ENCODE measurements at regions not wholly inside any gene's neighbourhood (a gene's known extent, or its start where the extent isn't known, plus 50 kb on each side); places are given as distances from the start of the nearest gene placed in this dataset.
"Not testable (repeated sequence)": the region's sequence is repeated elsewhere in the genome, so short reads cannot be mapped to it uniquely, and the experiment has no call there.

DNA sequence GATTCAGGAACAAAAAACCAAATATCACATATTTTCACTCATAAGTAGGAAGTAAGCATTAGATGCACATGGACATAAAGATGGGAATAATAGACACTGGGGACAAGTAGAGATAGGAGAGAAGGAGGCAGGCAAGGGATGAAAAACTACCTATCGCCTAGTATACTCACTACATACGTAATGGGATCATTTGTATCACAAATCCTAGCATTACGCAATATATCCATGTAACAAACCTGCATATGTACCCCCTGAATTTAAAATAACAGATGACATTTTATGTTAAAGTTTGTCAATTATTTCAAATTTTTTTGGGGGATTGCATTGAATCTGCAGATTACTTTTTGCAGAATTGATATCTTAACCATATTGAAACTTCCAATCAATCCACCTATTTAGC is 660.5 kb upstream of the MAN1A1 start:
- no peak for DNase-seq

DNA sequence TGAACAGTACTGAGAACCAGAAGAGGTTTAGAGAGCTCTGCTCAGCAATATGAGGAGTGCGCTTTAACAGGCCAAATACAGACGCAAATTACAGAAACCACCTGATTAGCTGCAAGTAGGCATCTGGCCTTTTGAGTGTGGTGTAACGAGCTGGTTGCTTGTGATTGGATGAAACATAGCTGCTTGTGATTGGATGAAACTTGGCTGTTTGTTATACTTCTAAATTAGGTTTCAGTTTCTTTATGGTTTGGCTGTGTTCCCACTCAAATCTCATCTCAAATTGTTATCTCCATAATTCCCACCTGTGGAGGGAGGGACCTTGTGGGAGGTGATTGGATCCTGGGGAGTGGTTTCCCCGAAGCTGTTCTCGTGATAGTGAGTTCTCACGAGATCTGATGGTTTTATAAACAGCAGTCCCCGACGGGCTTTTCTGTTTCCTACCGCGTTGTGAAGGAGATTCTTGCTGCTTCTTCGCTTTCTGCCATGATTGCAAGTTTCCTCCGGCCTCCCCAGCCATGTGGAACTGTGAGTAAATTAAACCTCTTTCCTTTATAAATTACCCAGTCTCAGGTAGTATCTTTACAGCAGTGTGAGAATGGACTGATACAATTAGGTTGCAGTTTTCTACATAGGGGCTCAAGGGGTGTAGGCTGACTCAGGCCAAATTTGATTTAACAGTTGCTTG is 655.9 kb upstream of the MAN1A1 start:
- no peak for DNase-seq

DNA sequence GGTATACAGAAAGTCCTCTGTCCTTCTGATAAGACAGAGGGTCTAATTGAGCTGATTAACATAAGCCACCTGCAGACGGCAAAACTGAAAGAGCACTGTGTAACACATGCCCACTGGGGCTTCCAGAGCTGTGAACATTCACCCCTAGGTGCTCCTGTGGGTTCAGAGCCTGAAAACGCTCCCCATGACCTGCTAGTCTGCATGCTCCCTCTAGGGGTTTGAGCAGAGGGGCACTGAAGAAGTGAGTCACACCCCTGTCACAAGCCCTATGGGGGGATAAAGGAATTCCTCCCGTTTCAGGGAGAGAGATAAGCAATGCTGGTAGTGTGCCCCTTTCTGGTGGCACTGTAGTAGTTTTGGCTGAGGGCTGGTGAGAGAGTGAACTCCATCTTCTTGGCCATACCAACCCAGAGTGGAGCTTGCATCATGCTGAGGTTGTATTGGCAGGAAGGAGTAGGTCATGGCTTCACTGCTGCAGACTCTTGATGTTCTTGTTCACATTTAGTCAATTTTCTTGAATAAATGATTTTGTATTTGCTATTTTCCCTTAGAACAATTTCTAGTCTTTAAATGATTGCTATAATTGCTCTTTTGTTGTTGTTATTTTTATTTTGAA is 637.5 kb upstream of the MAN1A1 start:
- DNase-seq = no peak

DNA sequence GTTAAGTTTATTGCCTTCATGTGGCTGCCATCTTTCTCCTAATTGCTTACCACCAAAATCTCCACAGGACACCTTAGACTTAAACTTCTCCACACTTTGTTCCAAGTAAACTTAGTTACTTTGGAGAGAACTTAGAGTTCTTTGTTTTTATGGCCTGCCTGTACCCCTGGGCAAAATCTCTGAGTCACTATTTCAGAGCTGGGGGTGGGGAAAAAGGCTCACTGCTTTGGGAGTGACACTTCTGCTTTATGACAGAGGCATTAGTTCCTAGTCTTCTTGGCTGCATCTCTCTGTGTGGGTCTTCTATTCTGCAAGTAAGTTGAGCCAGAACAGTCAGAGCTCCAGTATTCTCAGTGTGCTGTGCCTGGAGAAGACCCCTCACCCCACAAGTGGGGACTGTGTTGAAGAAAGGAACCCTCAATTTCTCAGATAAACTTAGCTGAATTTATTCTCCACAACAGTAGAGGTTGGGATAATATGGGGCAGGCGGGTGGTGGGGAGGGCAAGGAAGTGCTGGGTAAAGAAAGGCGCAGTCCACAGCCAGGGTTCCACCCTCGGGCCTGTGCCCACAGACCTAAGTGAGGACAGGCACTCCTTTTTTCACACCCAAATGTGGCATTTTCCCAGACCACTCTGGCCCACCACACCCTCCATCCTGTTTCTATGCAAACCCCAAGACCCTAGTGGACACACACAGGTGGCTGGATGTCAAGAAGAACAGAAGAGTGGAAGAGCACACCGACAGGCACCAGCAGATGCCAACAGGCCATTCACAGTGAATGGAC is 636.6 kb upstream of the MAN1A1 start:
- DNase-seq = peak; percentile 36 to 51

DNA sequence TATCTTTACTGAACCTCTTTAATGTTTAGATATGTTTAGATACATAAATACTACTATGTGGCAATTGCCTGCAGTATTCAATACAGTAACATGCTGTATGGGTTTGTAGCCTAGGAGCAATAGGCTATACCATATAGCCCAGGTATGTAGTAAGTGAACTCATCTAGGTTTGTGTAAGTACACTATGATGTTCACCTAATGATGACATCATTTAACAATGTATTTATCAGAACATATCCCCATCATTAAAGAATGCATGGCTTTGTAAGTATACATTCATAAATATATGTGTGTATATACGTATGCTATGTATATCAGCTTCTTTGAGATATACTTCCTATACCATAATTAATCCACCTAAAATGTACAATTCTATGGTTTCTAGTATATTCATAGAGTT is 631.2 kb upstream of the MAN1A1 start:
- DNase-seq = no peak

DNA sequence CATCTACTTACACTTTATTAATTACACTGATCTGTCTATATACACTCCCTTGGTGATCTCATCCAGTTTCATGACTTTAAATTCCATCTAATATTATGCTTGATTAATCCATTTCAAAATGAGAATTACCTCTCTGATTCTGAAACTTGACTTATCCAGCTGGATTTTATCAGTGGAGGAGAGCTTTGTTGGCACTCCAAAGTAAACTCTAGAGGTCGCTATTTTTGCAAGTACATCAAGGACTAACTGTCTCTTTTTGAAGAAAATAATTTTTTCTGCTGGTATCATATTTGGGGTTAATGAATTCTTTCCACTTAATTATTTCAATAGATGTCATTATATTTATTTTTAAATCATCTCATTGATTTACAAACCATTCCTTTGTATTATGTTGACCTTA is 630.3 kb upstream of the MAN1A1 start:
- DNase-seq = peak; percentile 1 to 34

DNA sequence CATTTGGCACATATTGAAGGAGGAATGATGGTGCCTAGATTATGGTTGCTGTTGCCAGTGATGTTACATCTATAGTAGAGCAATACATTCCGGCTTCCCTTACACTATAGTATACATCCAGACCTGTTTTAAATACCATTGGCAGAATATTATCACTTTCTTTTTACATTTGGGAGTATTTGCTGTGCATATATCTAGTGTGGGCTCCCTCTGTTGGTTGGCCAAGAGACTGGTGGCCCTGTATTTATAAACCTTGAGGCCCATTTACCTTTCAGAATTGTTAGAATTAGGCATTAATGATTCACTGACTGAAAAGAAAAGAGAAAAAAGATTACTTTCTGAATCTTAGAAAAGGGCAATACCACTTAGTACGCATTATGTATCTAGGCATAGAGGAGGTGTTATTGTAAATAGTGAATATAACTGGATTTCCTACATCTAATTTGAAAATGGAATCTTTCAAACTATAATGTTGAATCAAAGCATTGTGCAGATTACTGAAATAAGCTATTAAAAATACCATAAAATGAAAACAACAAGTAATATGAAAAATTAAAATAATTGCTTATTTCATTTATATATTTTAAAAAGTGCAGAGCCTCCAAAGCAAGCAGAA is 628.8 kb upstream of the MAN1A1 start:
- peak; percentile 42 to 67 for DNase-seq

DNA sequence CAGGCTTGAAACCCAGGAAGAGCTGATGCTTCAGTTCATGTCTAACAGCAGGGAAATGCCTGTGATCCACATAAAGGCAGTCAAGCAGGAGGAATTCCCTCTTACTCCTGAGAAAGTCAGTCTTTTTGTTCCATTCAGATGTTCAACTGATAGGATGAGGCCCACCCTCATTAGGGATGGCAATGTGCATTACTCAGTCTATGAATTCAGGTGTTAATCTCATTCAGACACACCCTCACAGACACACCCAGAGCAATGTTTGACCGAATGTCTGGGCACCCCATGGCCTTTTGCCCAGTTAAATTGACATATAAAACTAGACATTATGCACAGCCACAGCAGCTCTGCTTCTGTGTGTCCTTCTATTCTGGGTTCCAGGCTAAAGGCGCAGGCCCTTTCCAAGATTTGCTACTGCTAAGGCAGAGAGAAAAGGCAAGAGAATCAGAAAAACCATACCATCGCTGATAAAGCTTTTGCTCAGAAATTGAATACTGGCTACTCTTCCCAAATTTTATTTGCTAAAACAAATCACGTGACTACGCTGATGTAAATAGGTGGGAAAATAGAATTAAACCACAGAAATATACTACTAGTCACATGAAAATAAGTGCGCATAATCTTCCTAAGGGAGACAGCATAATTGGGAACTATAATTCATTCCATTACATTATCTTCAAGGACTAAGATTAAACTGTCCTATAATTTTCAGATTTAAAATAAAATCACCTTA is 625.0 kb upstream of the MAN1A1 start:
- no peak for DNase-seq

DNA sequence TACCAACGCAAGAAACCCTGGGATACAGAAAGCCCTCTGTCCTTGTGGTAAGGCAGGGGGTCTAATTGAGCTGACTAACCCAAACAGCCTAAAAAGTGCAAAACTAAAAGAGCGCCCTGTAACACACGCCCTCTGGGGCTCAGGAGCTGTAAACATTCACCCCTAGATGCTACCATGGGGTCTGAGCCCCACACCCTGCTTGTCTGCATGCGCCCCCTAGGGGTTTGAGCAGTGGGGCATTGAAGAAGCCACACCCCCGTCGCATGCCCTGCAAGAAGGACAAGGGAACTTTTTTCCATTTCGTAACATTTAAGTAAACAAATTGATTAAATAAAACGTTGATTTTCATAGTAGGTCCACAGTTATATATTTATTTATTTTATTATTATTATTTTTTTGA is 616.9 kb upstream of the MAN1A1 start:
- DNase-seq = no peak

DNA sequence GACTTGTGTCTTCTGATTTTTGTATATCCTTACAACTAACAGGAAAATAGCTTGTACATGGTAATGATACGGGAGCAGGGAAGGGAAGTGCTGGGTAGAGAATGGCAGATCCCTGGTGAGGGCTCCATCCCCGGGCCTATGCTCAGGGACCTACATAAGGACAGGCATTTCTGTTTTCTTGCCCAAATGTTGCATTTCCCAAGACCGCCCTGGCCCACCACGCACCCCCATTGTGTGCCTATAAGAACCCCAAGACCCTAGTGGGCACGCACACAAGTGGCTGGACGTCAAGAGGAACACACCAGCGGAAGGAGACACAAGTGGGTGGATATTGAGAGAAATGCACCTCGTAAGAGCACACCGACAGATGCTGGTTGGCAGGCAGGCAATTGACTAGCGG is 616.3 kb upstream of the MAN1A1 start:
- no peak for DNase-seq

DNA sequence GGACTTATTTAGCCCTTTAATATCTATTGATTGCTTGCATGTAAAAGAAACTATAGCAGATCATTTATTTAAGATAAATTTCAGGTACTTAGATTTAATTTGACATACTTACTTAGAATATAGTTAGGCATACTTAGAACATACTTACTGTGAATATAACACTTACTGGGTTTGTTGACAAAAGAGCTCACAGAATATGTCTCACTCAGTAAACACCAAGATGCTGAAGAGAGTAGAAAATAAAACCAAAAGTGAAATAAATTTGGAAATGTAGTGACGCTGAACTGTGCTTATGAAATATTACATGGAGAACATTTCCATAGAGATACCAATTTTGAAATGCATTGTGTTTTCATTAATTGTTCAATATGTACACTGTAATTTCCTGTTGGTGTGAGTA is 615.4 kb upstream of the MAN1A1 start:
- DNase-seq = no peak

DNA sequence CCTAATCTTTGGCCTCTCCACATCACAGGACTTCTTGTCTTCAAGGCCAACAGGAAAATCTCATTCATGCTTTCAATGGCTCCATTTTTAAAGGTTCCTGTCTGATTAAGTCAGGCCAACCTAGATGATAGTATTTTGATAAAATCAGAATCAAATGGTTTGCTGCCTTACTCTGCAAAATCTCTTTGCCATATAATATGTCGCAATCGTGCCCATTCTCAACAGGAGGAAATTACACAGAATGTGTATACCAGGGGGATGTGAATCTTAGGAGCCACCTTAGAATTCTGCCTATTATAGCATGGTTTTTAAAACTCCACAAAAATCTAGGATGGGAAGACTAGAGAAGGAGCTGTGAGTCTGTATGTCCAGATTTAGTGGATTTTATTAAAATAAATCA is 612.9 kb upstream of the MAN1A1 start:
- DNase-seq = no peak

DNA sequence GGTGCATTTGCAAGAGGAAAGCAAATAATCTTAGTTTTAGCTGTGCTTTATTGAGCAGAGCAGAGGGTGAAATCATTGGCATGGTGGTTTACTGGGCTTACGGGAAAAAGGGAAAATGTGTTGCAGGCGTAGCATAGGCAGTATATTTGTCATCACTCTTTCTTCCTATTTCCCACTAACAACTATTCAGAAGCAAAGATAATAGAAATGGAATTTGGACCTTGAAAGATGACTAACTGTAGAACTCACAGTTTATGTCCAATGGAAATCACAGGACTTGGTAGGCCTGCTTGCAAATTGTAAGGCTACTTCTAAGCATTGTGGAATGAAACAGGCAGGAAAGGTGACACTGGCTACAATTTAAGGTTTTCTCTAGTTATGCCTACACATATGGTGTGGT is 611.9 kb upstream of the MAN1A1 start:
- DNase-seq = no peak

DNA sequence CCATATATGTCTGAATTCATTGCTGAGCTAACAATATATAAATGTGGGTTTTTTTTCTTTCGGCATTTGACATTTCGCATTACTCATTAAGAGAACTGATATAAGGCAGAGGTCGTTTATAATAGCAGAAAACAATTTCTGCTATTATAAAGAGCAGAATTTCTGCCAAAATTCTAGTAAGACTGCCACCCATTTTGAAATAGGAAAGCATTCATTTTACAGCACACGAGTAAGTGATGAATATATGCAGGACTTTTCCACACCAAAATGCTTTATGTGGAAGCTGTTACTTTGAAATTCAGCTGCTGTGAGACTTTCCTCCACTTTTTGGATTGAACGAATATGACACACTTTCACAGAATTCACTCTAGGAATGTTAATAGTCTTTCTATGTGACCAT is 610.9 kb upstream of the MAN1A1 start:
- DNase-seq = no peak

DNA sequence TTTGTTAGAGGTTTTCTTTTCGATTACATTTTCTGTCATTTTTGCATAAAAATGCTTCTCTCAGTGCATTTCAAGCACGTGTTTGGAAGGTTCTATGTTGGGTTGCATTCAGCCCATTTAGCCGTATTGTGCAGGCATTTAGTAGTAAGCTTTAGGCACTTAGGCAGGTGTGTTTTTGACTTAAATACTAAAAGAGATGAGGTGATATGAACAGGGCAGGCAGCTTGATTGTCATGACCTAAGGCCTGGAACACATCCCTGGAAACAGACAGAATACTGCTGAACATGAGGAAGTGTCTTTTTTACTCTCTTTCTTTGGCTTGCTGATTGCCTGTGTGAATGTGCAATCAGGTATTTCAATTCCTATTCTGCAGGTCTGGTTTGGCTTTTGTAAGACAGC is 610.5 kb upstream of the MAN1A1 start:
- no peak for DNase-seq

DNA sequence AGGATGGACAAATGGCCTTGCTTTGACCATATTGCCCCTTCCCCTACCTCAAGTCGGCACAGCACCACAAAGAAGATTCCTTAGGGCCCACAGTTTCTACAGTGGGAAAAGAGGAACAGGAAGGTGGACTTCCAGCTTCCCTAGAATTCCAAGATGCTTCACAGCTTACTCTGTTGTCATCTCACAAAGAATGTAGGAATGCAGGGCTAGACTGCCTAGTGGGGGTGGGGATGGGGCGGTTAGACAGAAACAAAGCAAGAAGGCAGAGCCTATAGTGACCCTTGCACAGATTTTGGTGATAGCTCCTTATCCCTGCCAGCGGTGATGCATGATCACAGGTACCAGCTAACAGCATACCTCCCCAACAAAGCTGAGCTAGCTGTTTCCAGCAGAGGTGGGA is 607.6 kb upstream of the MAN1A1 start:
- no peak for DNase-seq

DNA sequence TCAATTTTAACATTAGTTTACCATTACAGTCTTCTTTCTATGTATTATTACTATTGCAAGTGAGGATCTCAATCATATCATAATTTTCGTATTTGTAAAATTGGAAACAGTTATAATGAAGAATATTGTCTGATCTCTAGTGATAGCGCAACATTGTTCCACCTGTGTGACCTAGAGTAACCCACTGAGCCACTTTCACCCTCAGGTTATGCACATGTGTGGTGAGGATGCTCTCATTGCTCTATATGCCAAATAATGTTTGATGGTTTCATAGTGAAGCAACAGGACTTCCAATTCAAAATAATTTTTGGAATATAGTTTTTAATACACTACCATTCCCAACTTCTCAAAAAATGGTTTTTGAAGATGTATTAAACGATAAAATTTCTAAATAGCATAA is 603.1 kb upstream of the MAN1A1 start:
- DNase-seq = no peak

DNA sequence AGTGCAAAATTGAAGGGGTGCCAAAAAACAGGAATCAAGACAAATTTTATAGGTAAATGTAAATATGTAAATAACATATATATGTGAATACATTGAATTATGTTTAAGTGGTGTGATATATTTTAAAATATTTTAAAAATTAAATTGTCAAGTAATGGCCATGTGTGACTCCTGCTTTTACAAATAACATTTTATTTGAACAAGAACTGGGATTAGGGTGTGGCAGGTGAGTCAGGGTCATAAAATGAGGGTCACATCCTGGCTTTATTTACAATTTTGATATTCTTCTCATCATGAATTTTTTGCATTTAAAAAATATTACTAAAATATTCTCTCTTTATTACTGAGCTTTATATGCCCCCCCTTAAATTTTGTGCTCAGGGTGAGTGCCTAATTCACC is 601.1 kb upstream of the MAN1A1 start:
- no peak for DNase-seq

DNA sequence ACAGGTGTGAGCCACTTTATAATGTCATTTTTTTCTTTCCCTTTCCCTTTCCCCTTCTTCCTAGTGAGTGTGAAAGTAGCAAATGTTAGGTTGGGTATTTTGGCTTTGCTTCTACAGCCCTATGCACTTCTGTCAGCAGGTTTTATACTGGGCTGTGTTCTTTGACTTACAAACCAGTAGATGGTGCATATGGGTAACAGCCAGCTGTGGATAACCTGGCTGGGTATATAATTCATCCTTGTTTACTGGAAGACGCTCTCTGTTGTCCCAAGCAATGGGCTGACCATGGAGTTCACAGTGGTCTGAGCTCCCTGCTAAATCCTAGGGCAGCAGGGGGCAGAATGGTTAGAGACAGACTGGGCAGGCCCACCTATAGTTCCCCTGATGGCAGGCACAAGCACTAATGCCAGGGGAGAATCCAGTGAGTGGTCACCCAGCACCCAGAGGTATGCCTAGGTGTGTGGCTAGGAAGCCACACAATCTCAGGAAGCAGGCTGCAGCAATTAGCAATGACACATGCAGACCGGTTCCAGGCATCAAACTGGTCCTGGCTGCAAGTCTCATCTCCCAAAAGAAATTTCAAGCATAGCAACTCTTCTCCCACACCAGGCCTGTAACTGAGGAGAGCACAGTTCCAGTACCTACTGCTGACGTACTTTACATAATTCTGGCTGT is 592.7 kb upstream of the MAN1A1 start:
- no peak for DNase-seq

DNA sequence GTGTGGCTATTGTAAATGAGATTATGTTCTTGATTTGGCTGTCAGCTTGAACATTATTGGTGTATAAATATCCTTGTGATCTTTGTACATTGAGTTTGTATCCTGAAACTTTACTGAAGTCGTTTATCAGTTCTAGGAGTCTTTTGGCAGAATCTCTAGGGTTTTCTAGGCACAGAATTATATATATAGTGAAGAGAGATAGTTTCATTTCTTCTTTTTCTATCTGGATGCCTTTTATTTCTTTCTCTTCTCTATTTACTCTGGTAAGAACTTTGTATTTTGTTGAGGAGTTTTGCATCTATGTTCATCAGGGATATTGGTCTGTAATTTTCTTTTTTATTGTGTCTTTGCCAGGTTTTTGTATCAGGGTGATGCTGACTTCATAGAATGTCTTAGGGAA is 589.2 kb upstream of the MAN1A1 start:
- DNase-seq = no peak

DNA sequence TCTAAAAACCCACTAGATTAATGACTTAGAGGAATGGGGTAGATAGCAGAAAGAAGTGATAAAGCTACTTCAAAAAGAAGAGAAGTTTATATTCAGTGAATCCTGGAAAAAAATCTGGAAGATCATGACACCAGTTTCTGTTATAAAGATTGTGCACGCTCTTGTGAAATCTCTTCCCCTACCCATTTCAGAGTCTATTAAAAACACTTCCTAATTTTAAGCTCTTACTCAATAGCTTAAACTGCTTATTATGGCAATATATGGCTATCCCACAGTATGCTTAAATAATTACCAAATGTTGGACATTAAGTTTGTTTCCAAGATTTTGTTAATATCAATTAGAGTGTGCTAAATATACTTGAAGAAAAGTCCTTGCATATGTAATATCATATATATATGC is 585.3 kb upstream of the MAN1A1 start:
- peak; percentile 28 to 51 for DNase-seq

DNA sequence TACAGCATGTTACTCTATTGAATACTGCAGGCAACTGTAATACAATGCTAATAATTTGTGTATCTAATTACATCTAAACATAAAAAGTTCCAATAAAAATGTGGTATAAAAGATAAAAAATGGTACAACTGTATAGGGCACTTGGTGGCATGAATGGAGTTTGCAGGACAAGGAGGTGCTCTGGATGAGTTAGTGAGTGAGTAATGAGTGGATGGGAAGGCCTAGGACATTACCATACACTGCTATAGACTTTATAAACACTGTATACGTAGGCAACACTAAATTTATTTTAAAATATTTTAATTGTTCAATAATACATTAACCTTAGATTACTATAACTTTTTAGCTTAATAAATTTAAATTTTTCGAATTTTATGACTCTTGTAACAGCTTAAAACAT is 579.6 kb upstream of the MAN1A1 start:
- DNase-seq = no peak

DNA sequence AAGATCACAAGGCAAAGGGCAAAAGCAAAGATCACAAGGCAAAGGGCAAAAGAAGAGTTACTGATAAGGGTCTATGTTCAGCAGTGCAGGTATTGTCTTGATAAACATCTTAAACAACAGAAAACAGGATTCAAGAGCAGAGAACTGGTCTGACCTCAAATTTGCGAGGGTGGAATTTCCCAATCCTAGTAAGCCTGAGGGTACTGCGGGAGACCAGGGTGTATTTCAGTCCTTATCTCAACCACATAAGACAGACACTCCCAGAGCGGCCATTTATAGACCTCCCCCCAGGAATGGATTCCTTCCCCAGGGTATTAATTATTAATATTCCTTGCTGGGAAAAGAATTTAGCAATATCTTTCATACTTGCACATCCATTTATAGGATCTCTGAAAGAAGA is 575.3 kb upstream of the MAN1A1 start:
- DNase-seq = not testable (repeated sequence)

Data from Kasumi-1 (cell line).